ENCODE measurements at regions not wholly inside any gene's neighbourhood (a gene's known extent, or its start where the extent isn't known, plus 50 kb on each side); places are given as distances from the start of the nearest gene placed in this dataset.
"Not testable (repeated sequence)": the region's sequence is repeated elsewhere in the genome, so short reads cannot be mapped to it uniquely, and the experiment has no call there.

DNA sequence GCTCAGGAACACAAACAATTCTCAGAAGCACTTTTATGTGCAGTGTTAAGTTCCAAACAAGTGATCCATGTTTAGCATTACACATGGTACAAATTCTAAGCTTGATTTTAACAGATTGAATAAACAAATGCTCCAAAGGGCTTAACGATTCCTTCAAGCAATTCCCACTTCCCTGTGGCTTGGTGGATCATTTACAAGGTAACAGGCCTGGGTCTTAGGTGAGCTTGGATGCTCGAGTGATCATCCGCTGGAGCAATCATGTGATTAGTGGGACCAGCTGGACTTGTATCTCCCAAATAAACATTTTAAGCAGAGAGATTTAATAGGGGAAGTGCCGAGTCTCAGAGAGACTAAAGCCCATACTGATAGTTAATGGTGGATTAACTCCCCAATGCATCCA lies 70.7 kb downstream of the CALM1 start:
- no peak for DNase-seq
- Mint-ChIP-seq H3K4me3 (ENCODE audit: low read depth, unreplicated experiment) (no peak overlapping the region), H3K4me1 (ENCODE audit: low read depth, unreplicated experiment) (no peaks in the 10 kb centered on the region), H3K36me3 (ENCODE audit: insufficient read depth, unreplicated experiment) (no peaks in the 10 kb centered on the region), H3K27ac (ENCODE audit: unreplicated experiment) (no peak overlapping the region), H3K27me3 (ENCODE audit: unreplicated experiment) (peaks cover 28% of the 10 kb centered on the region), H3K9me3 (ENCODE audit: low read depth, unreplicated experiment) (no peaks in the 10 kb centered on the region)
- CTCF ChIA-PET = interaction anchor here (1.3 kb wide), 1 partner anchor 45 kb away, joined by 4 read pairs; no protein-coding TSS in a partner anchor
- BruUV-seq (replicated peaks) = no TSS peak
- intact Hi-C loops (cut with micrococcal nuclease; ENCODE audit: unreplicated experiment) = no loop called here
- TF ChIP-seq, protein P1, sequence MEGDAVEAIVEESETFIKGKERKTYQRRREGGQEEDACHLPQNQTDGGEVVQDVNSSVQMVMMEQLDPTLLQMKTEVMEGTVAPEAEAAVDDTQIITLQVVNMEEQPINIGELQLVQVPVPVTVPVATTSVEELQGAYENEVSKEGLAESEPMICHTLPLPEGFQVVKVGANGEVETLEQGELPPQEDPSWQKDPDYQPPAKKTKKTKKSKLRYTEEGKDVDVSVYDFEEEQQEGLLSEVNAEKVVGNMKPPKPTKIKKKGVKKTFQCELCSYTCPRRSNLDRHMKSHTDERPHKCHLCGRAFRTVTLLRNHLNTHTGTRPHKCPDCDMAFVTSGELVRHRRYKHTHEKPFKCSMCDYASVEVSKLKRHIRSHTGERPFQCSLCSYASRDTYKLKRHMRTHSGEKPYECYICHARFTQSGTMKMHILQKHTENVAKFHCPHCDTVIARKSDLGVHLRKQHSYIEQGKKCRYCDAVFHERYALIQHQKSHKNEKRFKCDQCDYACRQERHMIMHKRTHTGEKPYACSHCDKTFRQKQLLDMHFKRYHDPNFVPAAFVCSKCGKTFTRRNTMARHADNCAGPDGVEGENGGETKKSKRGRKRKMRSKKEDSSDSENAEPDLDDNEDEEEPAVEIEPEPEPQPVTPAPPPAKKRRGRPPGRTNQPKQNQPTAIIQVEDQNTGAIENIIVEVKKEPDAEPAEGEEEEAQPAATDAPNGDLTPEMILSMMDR (IDR thresholded peaks at IDR 0.05; ENCODE audit: unreplicated experiment) = no peak

DNA sequence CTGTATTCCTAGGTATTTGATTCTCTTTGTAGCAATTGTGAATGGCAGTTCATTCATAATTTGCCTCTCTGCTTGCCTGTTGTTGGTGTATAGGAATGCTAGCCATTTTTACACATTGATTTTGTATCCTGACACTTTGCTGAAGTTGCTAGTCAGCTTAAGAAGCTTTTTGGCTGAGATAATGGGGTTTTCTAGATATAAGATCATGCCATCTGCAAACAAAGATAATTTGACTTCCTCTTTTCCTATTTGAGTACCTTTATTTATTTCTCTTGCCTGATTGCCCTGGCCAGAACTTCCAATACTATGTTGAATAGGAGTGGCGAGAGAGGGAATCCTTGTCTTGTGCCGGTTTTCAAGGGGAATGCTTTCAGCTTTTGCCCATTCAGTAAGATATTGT lies 72.6 kb downstream of the CALM1 start:
- not testable (repeated sequence) for H3K27ac Mint-ChIP-seq (ENCODE audit: unreplicated experiment)

GRCh38 chr14:90472632-90473031 lies 75.8 kb downstream of the CALM1 start:
- CTCF ChIA-PET = no interaction called here
- no peaks in the 10 kb centered on the region for H3K9me3 Mint-ChIP-seq (ENCODE audit: low read depth, unreplicated experiment)
- BruUV-seq (replicated peaks) = no TSS peak

More for the DNA sequence above, 72.6 kb downstream of the CALM1 start:
- CTCF ChIA-PET; H3K4me1 Mint-ChIP-seq (ENCODE audit: low read depth, unreplicated experiment); BruUV-seq (replicated peaks); intact Hi-C loops (cut with micrococcal nuclease; ENCODE audit: unreplicated experiment); H3K4me3 Mint-ChIP-seq (ENCODE audit: low read depth, unreplicated experiment); H3K9me3 Mint-ChIP-seq (ENCODE audit: low read depth, unreplicated experiment); DNase-seq; H3K36me3 Mint-ChIP-seq (ENCODE audit: insufficient read depth, unreplicated experiment): not testable (repeated sequence)
- peaks cover 19% of the 10 kb centered on the region for H3K27me3 Mint-ChIP-seq (ENCODE audit: unreplicated experiment)

More at GRCh38 chr14:90472632-90473031, 75.8 kb downstream of the CALM1 start:
- intact Hi-C loops (cut with micrococcal nuclease; ENCODE audit: unreplicated experiment) = no loop called here
- no peak for DNase-seq
- TF ChIP-seq, protein P1 (IDR thresholded peaks at IDR 0.05; ENCODE audit: unreplicated experiment) = no peak
- Mint-ChIP-seq H3K4me3 (ENCODE audit: low read depth, unreplicated experiment) (no peak overlapping the region), H3K36me3 (ENCODE audit: insufficient read depth, unreplicated experiment) (no peaks in the 10 kb centered on the region), H3K27ac (ENCODE audit: unreplicated experiment) (no peak overlapping the region), H3K27me3 (ENCODE audit: unreplicated experiment) (peaks cover 24% of the 10 kb centered on the region), H3K4me1 (ENCODE audit: low read depth, unreplicated experiment) (no peaks in the 10 kb centered on the region)

Measured in Calu3 (cell line).